ENCODE measurements at regions not wholly inside any gene's neighbourhood (a gene's known extent, or its start where the extent isn't known, plus 50 kb on each side); places are given as distances from the start of the nearest gene placed in this dataset.
"Not testable (repeated sequence)": the region's sequence is repeated elsewhere in the genome, so short reads cannot be mapped to it uniquely, and the experiment has no call there.

DNA sequence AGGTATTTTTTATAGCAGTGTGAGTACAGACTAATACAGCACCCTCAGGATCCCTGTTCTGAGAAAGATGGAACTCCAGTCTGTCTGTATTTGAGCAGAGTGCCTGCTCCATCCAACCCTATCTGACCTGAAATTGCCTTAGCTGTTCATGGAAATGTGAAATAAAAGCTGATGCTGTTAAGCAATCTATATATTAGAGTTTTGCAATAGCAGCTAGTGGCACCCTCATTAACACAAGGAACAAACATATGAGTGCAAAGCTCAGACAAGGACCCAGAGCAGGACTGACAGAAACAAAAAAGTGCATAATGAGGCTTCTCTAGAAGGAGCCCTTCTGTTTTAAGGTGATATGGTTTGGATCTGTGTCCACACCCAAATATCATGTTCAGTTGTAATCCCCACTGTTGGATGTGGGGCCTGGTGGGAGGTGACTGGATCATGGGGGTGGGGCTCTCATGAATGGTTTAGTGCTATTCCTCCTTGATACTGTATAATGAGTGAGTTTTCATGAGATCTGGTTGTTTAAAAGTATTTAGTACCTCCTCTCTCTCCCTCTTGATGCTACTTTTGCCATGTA lies 272.9 kb upstream of the KLF3 start:
- Histone ChIP-seq H3K27me3 (ENCODE audit: control insufficient read depth, insufficient read depth, low read length) (no peaks in the 10 kb centered on the region), H3K36me3 (replicated peaks; ENCODE audit: control insufficient read depth, insufficient read depth, low read length) (no peaks in the 10 kb centered on the region; the same call in 1 of the 2 replicates), H3K4me3 (ENCODE audit: insufficient read depth, low read depth, low read length) (no peak overlapping the region)
- DNase-seq = no peak

GRCh38 chr4:38392223-38392855 lies 271.7 kb upstream of the KLF3 start:
- H3K4me3 ChIP-seq (ENCODE audit: insufficient read depth, low read depth, low read length) = no peak overlapping the region

DNA sequence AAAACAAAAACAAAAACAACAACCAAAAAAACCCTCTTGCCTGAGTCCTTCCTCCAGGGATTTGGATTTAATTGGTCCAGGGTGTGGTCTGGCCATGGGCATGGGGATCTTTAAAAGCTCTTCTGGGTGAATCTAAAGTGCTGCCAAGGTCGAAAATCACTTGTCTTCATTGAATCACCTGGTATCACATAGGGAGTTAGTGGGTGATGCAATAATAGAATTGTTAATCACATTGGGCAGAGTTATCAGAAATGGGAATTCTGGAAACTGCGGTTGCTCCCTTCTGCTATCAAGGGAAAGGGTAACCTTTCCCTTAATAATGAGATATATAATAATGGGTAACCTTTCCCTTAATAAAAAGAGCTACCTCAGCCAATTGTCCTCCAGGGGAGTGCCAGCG lies 267.9 kb upstream of the KLF3 start:
- H3K36me3 ChIP-seq (replicated peaks; ENCODE audit: control insufficient read depth, insufficient read depth, low read length) = no peaks in the 10 kb centered on the region; the same call in 1 of the 2 replicates
- H3K27me3 ChIP-seq (ENCODE audit: control insufficient read depth, insufficient read depth, low read length) = no peaks in the 10 kb centered on the region
- no peak for DNase-seq
- H3K4me3 ChIP-seq (ENCODE audit: insufficient read depth, low read depth, low read length) = no peak overlapping the region

More at GRCh38 chr4:38392223-38392855, 271.7 kb upstream of the KLF3 start:
- Histone ChIP-seq H3K27me3 (ENCODE audit: control insufficient read depth, insufficient read depth, low read length) (no peaks in the 10 kb centered on the region), H3K36me3 (replicated peaks; ENCODE audit: control insufficient read depth, insufficient read depth, low read length) (no peaks in the 10 kb centered on the region; the same call in 1 of the 2 replicates)
- no peak for DNase-seq

DNA sequence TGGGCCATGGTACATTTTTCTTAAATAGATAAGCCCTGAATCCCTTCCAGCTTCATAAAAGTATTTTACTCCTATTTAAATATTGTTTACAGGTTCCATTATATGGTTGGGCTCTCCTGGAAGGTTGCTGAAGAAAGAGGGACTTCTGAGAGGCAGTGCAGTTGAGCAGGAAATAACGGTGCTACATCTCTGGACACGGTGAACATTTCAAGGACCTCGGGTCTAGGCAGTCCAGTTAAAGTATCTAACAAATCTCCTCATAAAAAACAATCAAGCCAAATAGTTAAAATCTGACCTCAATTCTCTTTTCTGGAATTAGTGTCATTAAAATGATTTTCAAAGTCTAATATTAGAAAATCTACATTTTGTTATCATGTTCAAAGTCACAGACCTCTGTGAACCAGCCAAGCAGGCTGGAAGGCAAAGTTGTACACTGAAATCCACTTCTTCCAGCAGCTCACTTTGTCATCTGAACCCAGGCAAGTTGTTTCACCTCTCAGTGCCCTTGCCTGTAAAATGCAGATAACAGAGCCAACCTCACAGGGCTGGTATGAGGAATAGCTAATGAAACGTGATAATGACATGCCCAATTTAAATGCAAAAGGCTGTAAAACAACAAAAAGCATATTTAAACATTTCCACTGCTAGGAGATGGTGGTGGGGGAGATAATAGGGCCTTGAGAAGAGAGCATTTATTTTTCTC lies 267.0 kb upstream of the KLF3 start:
- Histone ChIP-seq H3K27me3 (ENCODE audit: control insufficient read depth, insufficient read depth, low read length) (no peaks in the 10 kb centered on the region), H3K4me3 (ENCODE audit: insufficient read depth, low read depth, low read length) (no peak overlapping the region), H3K36me3 (replicated peaks; ENCODE audit: control insufficient read depth, insufficient read depth, low read length) (no peaks in the 10 kb centered on the region; the same call in 1 of the 2 replicates)
- no peak for DNase-seq

- no peak overlapping the region for H3K4me3 ChIP-seq (ENCODE audit: insufficient read depth, low read depth, low read length)
- no peaks in the 10 kb centered on the region for H3K36me3 ChIP-seq (replicated peaks; ENCODE audit: control insufficient read depth, insufficient read depth, low read length)
- DNase-seq = no peak
- H3K27me3 ChIP-seq (ENCODE audit: control insufficient read depth, insufficient read depth, low read length) = no peaks in the 10 kb centered on the region
These were observed 263.1 kb upstream of the KLF3 start for GRCh38 chr4:38400946-38401345.

DNA sequence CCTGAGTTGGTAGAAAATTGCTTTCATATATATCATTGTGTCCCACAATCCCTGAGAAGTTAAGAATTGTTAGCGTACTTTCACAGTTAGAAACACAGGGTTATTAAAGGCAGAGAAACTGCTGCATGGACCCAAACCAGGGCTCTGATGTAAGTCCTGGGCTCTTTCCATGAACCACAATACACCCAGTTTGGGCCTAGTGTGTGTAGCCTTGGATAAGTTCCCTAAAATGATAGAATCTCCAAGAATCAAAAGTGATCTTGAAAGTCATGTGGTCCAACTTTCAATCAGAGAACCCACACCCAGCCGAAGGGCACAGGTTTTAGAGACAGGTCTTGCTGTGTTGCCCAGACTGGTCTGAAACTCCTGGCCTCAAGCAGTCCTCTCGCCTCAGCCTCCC lies 257.8 kb upstream of the KLF3 start:
- Histone ChIP-seq H3K36me3 (replicated peaks; ENCODE audit: control insufficient read depth, insufficient read depth, low read length) (no peaks in the 10 kb centered on the region), H3K27me3 (ENCODE audit: control insufficient read depth, insufficient read depth, low read length) (no peaks in the 10 kb centered on the region), H3K4me3 (ENCODE audit: insufficient read depth, low read depth, low read length) (no peak overlapping the region)
- no peak for DNase-seq

- Histone ChIP-seq H3K4me3 (ENCODE audit: insufficient read depth, low read depth, low read length) (no peak overlapping the region), H3K27me3 (ENCODE audit: control insufficient read depth, insufficient read depth, low read length) (no peaks in the 10 kb centered on the region), H3K36me3 (replicated peaks; ENCODE audit: control insufficient read depth, insufficient read depth, low read length) (no peaks in the 10 kb centered on the region)
- no peak for DNase-seq
These were observed 254.1 kb upstream of the KLF3 start for GRCh38 chr4:38409852-38410251.

DNA sequence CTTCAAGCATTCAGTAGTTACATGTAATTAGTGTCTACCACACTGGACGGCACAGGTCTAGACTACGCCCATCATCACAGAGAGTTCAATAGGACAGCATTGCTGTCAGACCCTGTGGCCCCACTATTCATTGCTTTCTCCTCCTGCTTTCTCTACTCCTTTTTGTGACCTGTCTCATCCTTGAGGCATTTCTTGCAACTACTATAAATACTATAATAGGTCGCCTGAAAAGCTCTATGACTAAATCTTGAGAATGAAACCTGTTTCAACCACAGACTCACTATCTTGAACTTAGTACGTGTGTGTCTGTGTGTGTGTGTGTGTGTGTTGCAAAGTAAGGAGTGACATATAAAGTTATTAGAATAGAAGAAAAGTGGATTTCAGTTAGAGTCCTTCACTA lies 252.9 kb upstream of the KLF3 start:
- Histone ChIP-seq H3K36me3 (replicated peaks; ENCODE audit: control insufficient read depth, insufficient read depth, low read length) (no peaks in the 10 kb centered on the region), H3K27me3 (ENCODE audit: control insufficient read depth, insufficient read depth, low read length) (no peaks in the 10 kb centered on the region), H3K4me3 (ENCODE audit: insufficient read depth, low read depth, low read length) (no peak overlapping the region)
- no peak for DNase-seq

DNA sequence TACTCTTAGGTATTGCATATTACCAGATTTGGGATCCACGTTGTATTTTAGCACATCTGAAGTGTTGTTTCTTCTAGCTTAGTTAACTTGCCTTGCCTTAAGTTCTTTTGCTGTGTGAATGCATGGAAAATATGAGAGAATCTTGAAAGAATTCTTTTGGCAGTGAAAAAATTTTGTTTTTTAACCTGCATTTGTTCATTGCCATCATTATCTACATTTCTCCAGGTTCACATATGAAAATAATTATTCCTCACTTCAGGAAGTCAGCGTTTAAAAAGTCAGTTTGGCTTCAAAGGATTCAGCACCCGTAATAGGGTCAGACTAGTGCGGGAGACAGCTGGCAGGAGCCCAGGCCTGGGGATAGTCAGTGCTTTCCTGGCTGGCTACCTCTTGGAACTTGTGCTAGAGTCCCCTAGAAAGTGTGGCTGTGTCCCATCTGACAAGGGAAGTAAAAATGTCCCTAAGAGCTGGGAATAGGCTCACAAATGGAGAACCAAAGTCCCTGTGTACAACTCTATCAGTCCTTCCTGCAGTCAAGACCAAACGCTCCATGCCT lies 251.9 kb upstream of the KLF3 start:
- Histone ChIP-seq H3K4me3 (ENCODE audit: insufficient read depth, low read depth, low read length) (no peak overlapping the region), H3K27me3 (ENCODE audit: control insufficient read depth, insufficient read depth, low read length) (no peaks in the 10 kb centered on the region), H3K36me3 (replicated peaks; ENCODE audit: control insufficient read depth, insufficient read depth, low read length) (no peaks in the 10 kb centered on the region)
- no peak for DNase-seq

- Histone ChIP-seq H3K27me3 (ENCODE audit: control insufficient read depth, insufficient read depth, low read length) (no peaks in the 10 kb centered on the region), H3K4me3 (ENCODE audit: insufficient read depth, low read depth, low read length) (no peak overlapping the region), H3K36me3 (replicated peaks; ENCODE audit: control insufficient read depth, insufficient read depth, low read length) (no peaks in the 10 kb centered on the region)
- no peak for DNase-seq
These were observed 250.3 kb upstream of the KLF3 start for GRCh38 chr4:38413524-38414341.

DNA sequence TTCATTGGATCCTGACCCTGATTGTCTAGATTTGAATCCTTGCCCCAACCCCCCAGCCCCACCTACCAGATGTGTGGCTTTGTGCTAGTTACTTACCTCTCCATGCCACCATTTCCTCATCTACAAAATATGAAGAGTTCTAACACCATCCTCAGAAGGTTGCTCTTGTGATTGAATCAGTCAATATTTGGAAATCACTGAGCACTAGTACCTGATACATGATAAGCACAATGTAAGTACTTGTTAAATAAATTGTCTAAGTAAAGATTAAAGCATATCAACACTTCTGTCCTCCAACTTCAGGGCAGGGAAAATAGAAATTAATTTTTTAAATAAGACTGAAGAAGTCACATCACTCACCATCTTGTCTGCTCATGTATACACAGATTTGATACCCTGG lies 249.6 kb upstream of the KLF3 start:
- Histone ChIP-seq H3K36me3 (replicated peaks; ENCODE audit: control insufficient read depth, insufficient read depth, low read length) (no peaks in the 10 kb centered on the region), H3K4me3 (ENCODE audit: insufficient read depth, low read depth, low read length) (no peak overlapping the region), H3K27me3 (ENCODE audit: control insufficient read depth, insufficient read depth, low read length) (no peaks in the 10 kb centered on the region)
- DNase-seq = no peak

- DNase-seq = no peak
- Histone ChIP-seq H3K4me3 (ENCODE audit: insufficient read depth, low read depth, low read length) (no peak overlapping the region), H3K27me3 (ENCODE audit: control insufficient read depth, insufficient read depth, low read length) (no peaks in the 10 kb centered on the region), H3K36me3 (replicated peaks; ENCODE audit: control insufficient read depth, insufficient read depth, low read length) (no peaks in the 10 kb centered on the region)
These were observed 248.3 kb upstream of the KLF3 start for GRCh38 chr4:38415682-38416081.

DNA sequence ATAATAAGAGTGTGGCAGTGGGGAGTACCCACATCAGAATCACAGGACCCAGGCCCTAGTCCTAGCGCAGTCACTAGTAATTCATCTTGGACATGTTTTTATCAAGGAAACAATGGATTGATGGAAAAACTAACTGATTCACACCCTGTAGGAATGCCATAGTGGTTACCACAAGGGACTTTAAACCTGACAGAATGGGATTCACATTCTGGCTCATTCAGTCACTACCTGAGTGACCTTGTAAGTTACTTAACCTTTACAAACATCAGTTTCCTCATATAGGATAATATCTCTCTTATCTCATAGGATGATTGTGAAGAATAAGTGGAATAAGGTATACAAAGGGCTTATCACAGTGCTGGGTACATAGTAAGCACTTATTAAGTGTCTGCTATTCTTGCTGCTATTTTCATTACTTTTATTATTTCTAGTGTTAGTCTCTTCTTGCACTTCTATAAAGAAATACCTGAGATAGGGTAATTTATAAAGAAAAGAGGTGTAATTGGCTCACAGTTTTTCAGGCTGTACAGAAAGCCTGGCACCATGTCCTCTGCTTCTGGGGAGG lies 247.5 kb upstream of the KLF3 start:
- Histone ChIP-seq H3K27me3 (ENCODE audit: control insufficient read depth, insufficient read depth, low read length) (no peaks in the 10 kb centered on the region), H3K4me3 (ENCODE audit: insufficient read depth, low read depth, low read length) (no peak overlapping the region), H3K36me3 (replicated peaks; ENCODE audit: control insufficient read depth, insufficient read depth, low read length) (no peaks in the 10 kb centered on the region)

DNA sequence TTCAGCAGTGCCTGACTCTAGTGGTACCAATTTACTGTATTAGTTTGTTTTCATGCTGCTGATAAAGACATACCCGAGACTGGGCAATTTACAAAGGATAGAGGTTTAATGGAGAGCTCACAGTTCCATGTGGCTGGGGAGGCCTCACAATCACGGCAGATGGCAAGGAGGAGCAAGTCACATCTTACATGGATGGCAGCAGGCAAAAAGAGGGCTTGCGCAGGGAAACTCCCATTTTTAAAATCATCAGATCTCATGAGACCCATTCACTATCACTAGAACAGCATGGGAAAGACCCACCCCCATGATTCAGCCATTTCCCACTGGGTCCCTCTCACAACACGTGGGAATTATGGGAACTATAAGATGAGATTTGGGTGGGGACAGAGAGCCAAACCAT lies 243.7 kb upstream of the KLF3 start:
- not testable (repeated sequence) for H3K27me3 ChIP-seq (ENCODE audit: control insufficient read depth, insufficient read depth, low read length); DNase-seq; H3K36me3 ChIP-seq (replicated peaks; ENCODE audit: control insufficient read depth, insufficient read depth, low read length); H3K4me3 ChIP-seq (ENCODE audit: insufficient read depth, low read depth, low read length)

More for the DNA sequence above, 247.5 kb upstream of the KLF3 start:
- no peak for DNase-seq
